Heart right ventricle (tissue), 16 donors: ENCODE measurements at regions not wholly inside any gene's neighbourhood (a gene's known extent, or its start where the extent isn't known, plus 50 kb on each side); places are given as distances from the start of the nearest gene placed in this dataset.

Experiments used
- ATAC-seq, 8 donors: fragments of 200-7000 bp; cut with Tn5 transposase; one replicate each; pipeline ENCODE4 v1.9.1; 2020; ENCODE audit warnings: mild to moderate bottlenecking in 8 of 8, moderate library complexity in 8 of 8, moderate number of reproducible peaks in 1 of 8
- DNase-seq, 2 donors: peaks; one replicate each; pipeline ENCODE4 v3.0.0-alpha.2; 2020
- H3K27ac ChIP-seq, 10 donors: fragments of 200-600 bp; sonication (generic) in 2 of 10; one replicate each; pipeline versions ENCODE4 v1.5.0 to v1.8.0; 2020 to 2022; ENCODE audit warnings: mild to moderate bottlenecking in 3 of 10
- H3K27me3 ChIP-seq, 7 donors: fragments of 200-600 bp; one replicate each; pipeline ENCODE4 v1.8.0; 2021 to 2022; ENCODE audit warnings: mild to moderate bottlenecking in 2 of 7
- H3K36me3 ChIP-seq, 9 donors: fragments of 200-600 bp; sonication (generic) in 1 of 9; one replicate each; pipeline versions ENCODE4 v1.5.0 to v1.8.0; 2020 to 2022; ENCODE audit warnings: mild to moderate bottlenecking in 2 of 9
- H3K4me1 ChIP-seq, 9 donors: fragments of 200-600 bp; sonication (generic) in 1 of 9; one replicate each; pipeline versions ENCODE4 v1.5.0 to v1.8.0; 2020 to 2022; ENCODE audit warnings: mild to moderate bottlenecking in 4 of 9
- H3K4me3 ChIP-seq, 10 donors: fragments of 200-600 bp; sonication (generic) in 2 of 10; one replicate each; pipeline versions ENCODE4 v1.5.0 to v1.8.0; 2020 to 2022; ENCODE audit warnings: mild to moderate bottlenecking in 7 of 10, moderate library complexity in 2 of 10
- H3K9me3 ChIP-seq, 11 donors: fragments of 200-600 bp in 10 of 11; sonication (generic) in 2 of 11; one replicate each; pipeline versions ENCODE4 v1.5.0 to v1.8.0; 2013 to 2022; ENCODE audit warnings: mild to moderate bottlenecking in 2 of 11, control low read depth in 1 of 11, moderate library complexity in 1 of 11
- CTCF ChIP-seq, 9 donors: fragments of 200-600 bp; sonication (generic) in 2 of 9; IDR thresholded peaks; one replicate each; pipeline versions ENCODE4 v1.5.0 to v1.8.0; 2021 to 2022; ENCODE audit warnings: antibody characterized with exemption in 9 of 9, mild to moderate bottlenecking in 5 of 9, moderate library complexity in 1 of 9
- WGBS, 2 donors: extraction: QIAGEN DNeasy Blood & Tissue Kit; methylation state at CpG; one replicate each; pipeline ENCODE4 v1.1.7; 2013; ENCODE audit warnings: inconsistent platforms in 1 of 2; 5-methylcytosine and 5-hydroxymethylcytosine counted together
- intact Hi-C, 10 donors: fragments of 100-400 bp; cut with DNase I; formaldehyde crosslinking; loops; one replicate each; pipeline versions ENCODE4 v1.11.1 to v1.14.2; 2022
- donor health status: Arrhythmogenic right ventricular cardiomyopathy.
- donor health status: ischemic (EF 13 %, LVEDD 7.1; RV severe dilation, severe dysfunction).
- donor health status: healthy with polysubstance abuse.
- donor health status: DM: no; HTN: yes; CAD: no.
- donor health status: DM: no; HTN: no; CAD: no.
- donor health status: ischemic (EF 25% LVEDD 6.9; RV normal size, moderate dysfunction).
- donor health status: ischemic (EF 25% LVEDD 5.7; RV mildly dilated, moderate dysfunction).
- donor health status: healthy.
- donor health status: DM: yes; HTN: yes; CAD: no.
- donor health status: Ischemic cardiomyopathy.
- donor health status: ischemic (EF 35%, LVEDD 5.7; RV mildly dilated, moderate dysfunction).
- donor health status: nonischemic (EF 11% LVEDD 7.7; RV severe dilation, severe dysfunction).
- donor health status: DM: yes; HTN: yes; CAD: no.
- donor health status: PGD.
- donor health status: ischemic (EF 29% LVEDD 5.4; RV normal size, mild dysfunction).
- donor health status: nonischemic (EF 23%, LVEDD 6.1; RV moderate dilation, normal function).

GRCh38 chr12:53862831-53863230 is 75.8 kb upstream of the HOXC13 start:
- no peak for ATAC-seq
- whole genome bisulfite sequencing, 2 donors: 83 to 91% methylated on average over 2 of the region's 2 CpGs
- H3K4me1 ChIP-seq: no peaks in the 10 kb centered on the region
- no peak overlapping the region for H3K4me3 ChIP-seq
- TF ChIP-seq CTCF (IDR thresholded peaks at IDR 0.05): no peak
- H3K36me3 ChIP-seq: no peaks in the 10 kb centered on the region
- peaks cover 0 to 64% (median 39%) of the 10 kb centered on the region in 7 donors for H3K27me3 ChIP-seq
- H3K27ac ChIP-seq: no peak overlapping the region
- no peaks in the 10 kb centered on the region for H3K9me3 ChIP-seq
- DNase-seq: no peak
- intact Hi-C loops: no loop called here

GRCh38 chr12:53866727-53867126 is 71.9 kb upstream of the HOXC13 start:
- 56 to 80% methylated on average over 3 of the region's 3 CpGs for WGBS, 2 donors

GRCh38 chr12:53867216-53868012 is 71.2 kb upstream of the HOXC13 start:
- H3K27ac ChIP-seq: no peak overlapping the region
- TF ChIP-seq CTCF (IDR thresholded peaks at IDR 0.05): no peak
- 11 to 24% methylated on average over 3 of the region's 3 CpGs for whole genome bisulfite sequencing, 2 donors
- no peaks in the 10 kb centered on the region for H3K36me3 ChIP-seq
- ATAC-seq (no peak), DNase-seq (no peak)
- H3K4me3 ChIP-seq: no peak overlapping the region
- intact Hi-C loops: no loop called here
- H3K9me3 ChIP-seq: no peaks in the 10 kb centered on the region
- H3K4me1 ChIP-seq: no peaks in the 10 kb centered on the region
- peaks cover 0 to 71% (median 55%) of the 10 kb centered on the region in 7 donors for H3K27me3 ChIP-seq

More at GRCh38 chr12:53866727-53867126, 71.9 kb upstream of the HOXC13 start:
- Histone ChIP-seq H3K9me3 (no peaks in the 10 kb centered on the region), H3K27me3 (peaks cover 0 to 73% (median 48%) of the 10 kb centered on the region in 7 donors), H3K4me1 (no peaks in the 10 kb centered on the region), H3K36me3 (no peaks in the 10 kb centered on the region), H3K27ac (no peak overlapping the region), H3K4me3 (no peak overlapping the region)
- intact Hi-C loops: no loop called here
- no peak for ATAC-seq
- no peak for TF ChIP-seq CTCF (IDR thresholded peaks at IDR 0.05)
- no peak for DNase-seq

- 61 to 69% methylated on average over 5 of the region's 5 CpGs for WGBS, 2 donors
- H3K4me1 ChIP-seq: no peaks in the 10 kb centered on the region
- intact Hi-C loops: no loop called here
- no peaks in the 10 kb centered on the region for H3K9me3 ChIP-seq
- H3K36me3 ChIP-seq: no peaks in the 10 kb centered on the region
- H3K4me3 ChIP-seq: no peak overlapping the region
- H3K27ac ChIP-seq: no peak overlapping the region
- ATAC-seq: no peak
- peaks cover 0 to 76% (median 59%) of the 10 kb centered on the region in 7 donors for H3K27me3 ChIP-seq
- no peak for TF ChIP-seq CTCF (IDR thresholded peaks at IDR 0.05)
- DNase-seq: no peak
Observed at GRCh38 chr12:53868511-53868986, 70.1 kb upstream of the HOXC13 start.
